NOMO-1 treated with DMSO at 0.1 percent for 48 hours (cell line): ENCODE measurements at regions not wholly inside any gene's neighbourhood (a gene's known extent, or its start where the extent isn't known, plus 50 kb on each side); places are given as distances from the start of the nearest gene placed in this dataset.
"Not testable (repeated sequence)": the region's sequence is repeated elsewhere in the genome, so short reads cannot be mapped to it uniquely, and the experiment has no call there.

Experiments
- DNase-seq: peaks from one replicate; lab custom pipeline; 2025; ENCODE audit not compliant: unreplicated experiment; lab: John Stamatoyannopoulos, UW

GRCh38 chr3:6622712-6623111 lies 238.2 kb upstream of the GRM7 start:
- DNase-seq: no peak

- no peak for DNase-seq
Measured at GRCh38 chr3:6631376-6631775, 229.5 kb upstream of the GRM7 start.

GRCh38 chr3:6640907-6641306 lies 220.0 kb upstream of the GRM7 start:
- DNase-seq: no peak

- DNase-seq: no peak
Measured at GRCh38 chr3:6644070-6644929, 216.6 kb upstream of the GRM7 start.

GRCh38 chr3:6654670-6655069 lies 206.2 kb upstream of the GRM7 start:
- DNase-seq: no peak

- no peak for DNase-seq
Measured at GRCh38 chr3:6655275-6655674, 205.6 kb upstream of the GRM7 start.

- DNase-seq: no peak
Measured at GRCh38 chr3:6657591-6657990, 203.3 kb upstream of the GRM7 start.

GRCh38 chr3:6667354-6667753 lies 193.6 kb upstream of the GRM7 start:
- no peak for DNase-seq

GRCh38 chr3:6671363-6671762 lies 189.6 kb upstream of the GRM7 start:
- no peak for DNase-seq

GRCh38 chr3:6679510-6679909 lies 181.4 kb upstream of the GRM7 start:
- peak; percentile 39 for DNase-seq

GRCh38 chr3:6680119-6680806 lies 180.7 kb upstream of the GRM7 start:
- no peak for DNase-seq

GRCh38 chr3:6697285-6697684 lies 163.6 kb upstream of the GRM7 start:
- DNase-seq: no peak

GRCh38 chr3:6697722-6698121 lies 163.2 kb upstream of the GRM7 start:
- DNase-seq: no peak

GRCh38 chr3:6704817-6705216 lies 156.1 kb upstream of the GRM7 start:
- not testable (repeated sequence) for DNase-seq

GRCh38 chr3:6706777-6707176 lies 154.1 kb upstream of the GRM7 start:
- DNase-seq: no peak

GRCh38 chr3:6709178-6709577 lies 151.7 kb upstream of the GRM7 start:
- DNase-seq: no peak

GRCh38 chr3:6714962-6715361 lies 146.0 kb upstream of the GRM7 start:
- no peak for DNase-seq

GRCh38 chr3:6716420-6716819 lies 144.5 kb upstream of the GRM7 start:
- no peak for DNase-seq

- no peak for DNase-seq
Measured at GRCh38 chr3:6717026-6717943, 143.6 kb upstream of the GRM7 start.

- no peak for DNase-seq
Measured at GRCh38 chr3:6719999-6720398, 140.9 kb upstream of the GRM7 start.

- no peak for DNase-seq
Measured at GRCh38 chr3:6721491-6721890, 139.4 kb upstream of the GRM7 start.
